Endometrium (tissue), 2 donors: ENCODE measurements at regions not wholly inside any gene's neighbourhood (a gene's known extent, or its start where the extent isn't known, plus 50 kb on each side); places are given as distances from the start of the nearest gene placed in this dataset.

Experiments used
- FAIRE-seq: peaks from 2 replicates; lab custom pipeline; 2012; peaks lifted over from hg19 to GRCh38; lab: Jason Lieb, UNC
- donor health status: control.
- donor health status: control.

DNA sequence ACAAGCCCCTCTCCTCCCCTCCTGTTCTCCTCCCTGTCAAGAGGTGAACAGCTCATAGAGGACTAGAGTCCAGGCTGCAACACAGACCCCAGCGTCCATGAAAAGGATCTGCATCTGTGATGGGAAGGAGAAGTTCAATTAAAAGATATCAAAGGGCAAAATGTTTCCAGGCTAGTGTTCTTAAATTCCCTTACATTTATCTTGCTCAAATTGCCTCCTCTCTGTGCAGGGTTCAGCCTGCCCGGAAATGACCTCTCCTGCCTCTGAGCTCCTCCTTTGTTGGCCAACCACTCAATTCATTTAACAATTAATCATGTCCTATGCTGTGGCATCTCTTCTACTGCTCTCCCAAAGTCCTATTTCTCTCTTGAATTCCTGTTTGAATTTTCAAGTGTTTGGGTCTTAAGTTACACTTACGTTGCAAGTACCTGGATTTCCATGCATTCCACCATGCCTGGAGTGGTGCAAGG, 105.3 kb downstream of the TSN start:
- no peak for FAIRE-seq

GRCh38 chr2:121862286-121862685, 106.8 kb downstream of the TSN start:
- no peak for FAIRE-seq

DNA sequence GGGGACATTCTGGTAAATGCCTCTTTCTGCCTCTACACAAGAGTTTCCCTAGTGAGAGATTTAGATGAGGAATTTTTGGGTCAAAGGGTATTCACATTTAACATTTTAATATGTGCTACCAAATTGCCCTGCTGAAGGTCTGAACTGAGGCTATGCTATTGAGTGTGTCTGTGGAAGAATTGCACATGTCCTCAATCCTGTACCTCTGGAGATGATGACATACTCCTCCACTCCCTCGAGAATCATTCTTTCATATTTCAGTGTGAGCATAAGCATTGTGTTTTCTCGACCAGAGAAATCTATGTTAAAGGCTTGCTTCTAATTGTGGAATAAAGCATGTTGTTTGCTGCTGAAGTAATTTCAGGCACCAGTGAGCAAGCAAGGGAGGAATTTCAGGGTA, 110.5 kb downstream of the TSN start:
- no peak for FAIRE-seq

- FAIRE-seq, result no peak
These were observed 111.3 kb downstream of the TSN start for GRCh38 chr2:121866789-121867188.

DNA sequence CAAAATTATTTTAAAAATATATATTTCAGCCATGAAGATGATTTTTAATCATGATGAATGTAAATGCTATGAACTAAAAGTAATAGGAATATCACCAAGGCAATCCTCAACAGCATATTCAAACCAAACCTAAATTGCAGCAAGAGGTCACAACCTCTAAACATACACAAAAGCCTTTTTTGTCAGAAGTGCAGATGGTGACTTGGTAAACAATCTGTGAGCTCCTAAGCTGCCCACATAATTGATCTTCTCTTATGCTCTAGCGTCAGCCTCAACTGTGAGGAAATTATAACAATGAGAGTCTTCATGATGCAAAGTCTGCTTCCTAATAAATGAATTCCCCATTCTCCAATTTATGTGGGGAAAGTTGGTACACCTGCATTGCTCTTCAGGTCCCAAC, 113.2 kb downstream of the TSN start:
- no peak for FAIRE-seq

GRCh38 chr2:121869363-121869762, 113.9 kb downstream of the TSN start:
- no peak for FAIRE-seq

- FAIRE-seq, result no peak
These were observed 114.4 kb downstream of the TSN start for GRCh38 chr2:121869873-121870272.

DNA sequence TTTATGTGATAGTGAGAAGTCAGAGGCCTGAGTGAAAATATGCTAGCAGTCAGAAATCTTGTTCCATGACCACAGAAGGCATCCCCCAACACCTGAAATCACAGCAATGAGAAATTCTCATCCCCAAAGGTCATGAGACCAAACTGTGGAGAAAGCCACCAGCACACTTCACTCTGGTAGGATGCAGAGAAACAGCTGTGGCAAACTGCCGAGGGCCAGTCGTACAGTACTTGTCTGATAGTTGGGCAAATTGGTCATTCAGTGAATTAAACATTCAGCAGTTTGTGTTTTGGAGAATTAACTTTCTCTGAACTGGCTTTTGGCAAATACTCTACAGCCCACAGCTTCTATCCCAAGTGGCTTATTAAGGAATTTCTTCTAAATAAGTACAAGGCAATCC, 117.2 kb downstream of the TSN start:
- no peak for FAIRE-seq

- FAIRE-seq, result no peak
These were observed 118.4 kb downstream of the TSN start for GRCh38 chr2:121873864-121874263.

GRCh38 chr2:121875585-121876185, 120.2 kb downstream of the TSN start:
- no peak for FAIRE-seq

- FAIRE-seq, result no peak
These were observed 121.9 kb downstream of the TSN start for GRCh38 chr2:121877366-121877765.

GRCh38 chr2:121880283-121880682, 124.8 kb downstream of the TSN start:
- no peak for FAIRE-seq

- no peak for FAIRE-seq
These were observed 125.6 kb downstream of the TSN start for GRCh38 chr2:121881038-121881437.

DNA sequence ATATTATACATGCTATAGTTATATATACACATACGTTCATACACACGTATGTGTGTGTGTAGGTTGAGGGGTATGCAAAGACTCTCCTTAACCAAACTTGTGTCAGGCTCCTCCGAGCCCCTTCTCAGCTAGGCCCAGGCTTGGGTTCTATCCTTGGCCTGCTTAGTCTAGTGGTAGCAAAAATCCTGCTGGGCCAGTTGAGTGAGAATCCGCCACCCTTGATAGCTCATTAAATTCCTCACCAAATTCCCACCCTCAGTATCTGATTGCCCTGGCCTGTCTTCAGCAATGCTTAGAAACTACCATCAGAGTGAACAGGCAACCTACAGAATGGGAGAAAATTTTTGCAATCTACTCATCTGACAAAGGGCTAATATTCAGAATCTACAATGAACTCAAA, 126.5 kb downstream of the TSN start:
- no peak for FAIRE-seq

- FAIRE-seq, result no peak
These were observed 128.6 kb downstream of the TSN start for GRCh38 chr2:121884078-121884477.

DNA sequence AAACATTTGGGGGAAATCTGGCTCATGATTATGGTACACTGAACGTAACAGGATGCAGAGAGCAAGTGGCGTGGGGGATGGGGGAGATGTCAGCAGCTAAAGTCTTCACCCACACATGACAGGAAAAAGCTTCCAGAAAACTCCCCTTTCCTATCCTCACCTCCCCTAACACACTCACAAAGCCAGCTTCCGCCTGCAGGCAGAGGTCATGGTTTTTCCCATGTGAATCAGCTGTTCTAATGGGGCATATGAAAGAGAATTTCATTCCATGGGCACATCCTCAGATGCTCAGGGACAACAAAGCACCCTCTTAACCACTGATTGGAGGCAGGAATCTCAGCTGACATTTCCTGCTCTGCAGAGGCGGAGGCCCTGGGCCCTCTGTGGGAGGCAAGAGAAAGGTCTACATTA, 129.1 kb downstream of the TSN start:
- no peak for FAIRE-seq

DNA sequence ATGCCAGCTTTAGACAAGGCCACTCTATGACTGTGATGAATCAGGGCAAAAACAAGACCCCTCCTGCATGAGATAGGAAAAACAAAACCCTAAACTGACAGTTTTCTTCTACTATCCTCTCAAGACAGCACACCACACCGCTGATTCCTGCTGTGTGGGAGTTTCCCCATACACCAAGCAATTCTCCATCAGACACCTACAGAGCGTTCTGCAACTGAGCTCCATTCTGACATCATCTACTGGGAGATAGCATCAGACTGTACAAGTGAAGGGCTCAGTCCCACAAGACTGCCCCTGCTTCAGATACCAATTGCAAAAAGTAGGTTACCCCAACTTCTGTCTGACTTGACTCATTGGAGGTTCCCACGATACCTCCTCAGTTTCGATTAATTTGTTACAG, 130.6 kb downstream of the TSN start:
- no peak for FAIRE-seq

- no peak for FAIRE-seq
These were observed 132.2 kb downstream of the TSN start for GRCh38 chr2:121887513-121888188.

GRCh38 chr2:121888189-121888557, 132.7 kb downstream of the TSN start:
- no peak for FAIRE-seq

DNA sequence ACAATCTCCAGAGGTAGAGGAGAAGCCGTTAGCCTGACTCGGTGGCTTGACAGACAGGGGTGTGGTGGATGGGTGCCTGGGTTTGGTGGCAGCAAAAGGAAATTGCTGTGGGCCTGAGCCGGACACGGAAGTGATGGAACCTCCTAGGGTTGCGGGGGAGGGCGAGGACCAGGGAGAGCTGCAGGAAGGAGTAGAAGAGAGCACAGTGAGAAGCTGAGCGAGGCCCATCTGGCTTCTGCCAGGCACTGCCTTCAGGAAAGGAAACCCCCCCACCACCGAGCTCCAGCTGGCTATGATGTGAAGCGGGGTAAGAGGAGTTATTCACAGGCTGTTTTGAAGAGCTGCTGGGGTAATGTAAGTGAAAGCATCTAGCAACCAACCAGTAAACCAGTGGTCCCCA, 134.6 kb downstream of the TSN start:
- no peak for FAIRE-seq

DNA sequence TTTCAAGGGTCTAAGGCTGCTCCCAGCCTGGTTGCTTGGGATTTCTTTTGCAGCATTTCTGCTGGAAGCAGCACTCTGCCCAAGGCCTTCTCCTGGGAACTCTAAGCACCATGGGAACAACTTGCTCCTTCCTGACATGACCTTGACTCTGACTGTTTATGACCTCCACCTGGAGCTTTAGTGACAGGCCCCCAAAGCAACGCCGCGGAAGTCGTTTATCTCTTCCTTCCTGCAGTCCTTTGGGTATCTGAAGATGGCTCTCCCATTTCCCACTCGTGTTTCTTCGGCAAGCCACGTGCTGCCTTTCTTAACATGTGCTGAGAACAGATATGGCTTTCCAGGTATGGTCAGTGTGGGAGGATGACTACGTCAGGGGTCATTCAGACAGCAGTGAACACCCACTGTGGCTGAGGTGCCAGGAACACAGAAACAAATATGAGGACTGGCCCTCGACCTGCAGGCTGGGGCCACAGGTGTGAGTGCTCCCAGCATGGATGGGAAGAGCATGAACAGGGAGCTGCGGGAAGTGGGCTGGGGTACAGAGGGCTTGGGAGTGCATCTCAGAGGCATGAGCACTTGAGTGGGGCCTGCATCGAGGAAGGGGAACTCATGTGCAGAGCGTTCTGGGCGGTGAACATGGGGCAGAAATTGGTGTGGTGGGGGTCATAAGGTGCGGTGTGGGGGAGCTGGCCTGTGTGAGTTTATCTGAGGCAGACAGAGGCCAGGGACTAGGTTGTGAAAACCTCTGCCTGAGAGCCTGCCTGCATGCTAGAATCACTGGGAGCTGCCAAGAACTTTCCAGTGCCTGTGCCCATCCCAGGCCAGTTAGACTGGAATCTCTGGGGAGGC, 140.5 kb downstream of the TSN start:
- no peak for FAIRE-seq

GRCh38 chr2:121897335-121897970, 142.0 kb downstream of the TSN start:
- FAIRE-seq, result no peak

DNA sequence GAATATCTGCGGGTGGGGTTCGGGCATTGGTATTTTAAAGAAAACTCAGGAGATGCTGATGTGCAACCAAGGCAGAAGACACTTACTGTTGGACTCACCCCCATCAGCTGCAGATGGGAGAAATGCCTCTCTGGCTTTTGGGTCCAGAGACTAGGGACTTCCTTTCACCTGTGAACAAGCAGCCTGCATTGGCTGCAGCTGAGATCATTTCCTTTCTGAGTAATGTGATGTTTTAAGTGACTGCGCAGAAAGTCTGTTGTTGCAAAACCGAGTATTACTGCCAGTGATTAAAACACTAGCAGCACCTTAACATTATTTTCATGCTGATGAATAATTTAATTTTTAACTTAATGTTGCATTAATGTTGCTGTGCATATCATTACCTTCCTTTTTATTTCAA, 143.0 kb downstream of the TSN start:
- FAIRE-seq, result no peak
